ENCODE measurements at regions not wholly inside any gene's neighbourhood (a gene's known extent, or its start where the extent isn't known, plus 50 kb on each side); places are given as distances from the start of the nearest gene placed in this dataset.

- H3K4me2 ChIP-seq (ENCODE audit: control insufficient read depth, insufficient read depth), result no peak overlapping the region
- in situ Hi-C loops (cut with MboI), result no loop called here
- 0% methylated on average over 1 of the region's 1 CpG for WGBS (ENCODE audit: insufficient coverage, insufficient replicate concordance, low lambda C conversion rate, missing lambda C conversion rate)
- H3K27me3 ChIP-seq (replicated peaks in 1 of 2; ENCODE audit: control insufficient read depth in 2 of 2, insufficient read depth in 2 of 2, low read length in 1 of 2), result no peaks in the 10 kb centered on the region
- intact Hi-C loops (cut with micrococcal nuclease; ENCODE audit: unreplicated experiment), result no loop called here
- H3K79me2 ChIP-seq (ENCODE audit: control insufficient read depth, insufficient read depth, low read length), result no peaks in the 10 kb centered on the region
- DNase-seq (ENCODE audit: low read depth, low spot score), result no peak
- ChIA-PET CTCF (no interaction called here), SMC1A (ENCODE audit: uncharacterized antibody, unreplicated experiment) (interaction anchor here (0.6 kb wide), 1 partner anchor 29 kb away, joined by 3 read pairs; no protein-coding TSS in a partner anchor), RAD21 (ENCODE audit: unreplicated experiment) (no interaction called here), POLR2A (interaction anchor here (0.6 kb wide), 1 partner anchor 1032 kb away, joined by 7 read pairs; no protein-coding TSS in a partner anchor)
- no peaks in the 10 kb centered on the region for H4K20me1 ChIP-seq (ENCODE audit: control insufficient read depth, insufficient read depth)
- no peak overlapping the region for H3K27ac ChIP-seq (ENCODE audit: control insufficient read depth, insufficient read depth)
- TF ChIP-seq ZBED1 (IDR thresholded peaks at IDR 0.05; ENCODE audit: borderline replicate concordance) (no peak), BHLHE40 (IDR thresholded peaks at IDR 0.05; ENCODE audit: borderline replicate concordance in 1 of 2, low read depth in 2 of 2, low read length in 1 of 2) (no peak), FOXM1 (IDR thresholded peaks at IDR 0.05; ENCODE audit: low read depth, low read length) (no peak), CREM (IDR thresholded peaks at IDR 0.05; ENCODE audit: low read depth) (no peak), TCF3 (IDR thresholded peaks at IDR 0.05; ENCODE audit: borderline replicate concordance, insufficient read depth, low read depth, low read length) (no peak), BMI1 (IDR thresholded peaks at IDR 0.05; ENCODE audit: borderline replicate concordance) (no peak), CHD1 (IDR thresholded peaks at IDR 0.05; ENCODE audit: low read depth, low read length) (no peak), RCOR1 (conservative IDR thresholded peaks at IDR 0.05; ENCODE audit: low read depth, low read length) (no peak), SRF (IDR thresholded peaks at IDR 0.05; ENCODE audit: low read depth in 2 of 2, low read length in 2 of 2) (no peak), SIX5 (IDR thresholded peaks at IDR 0.05; ENCODE audit: low read depth, low read length, severe bottlenecking) (no peak), POLR2AphosphoS2 (IDR thresholded peaks at IDR 0.05; ENCODE audit: low read depth, low read length) (no peak)
- TF ChIP-seq, protein P1, sequence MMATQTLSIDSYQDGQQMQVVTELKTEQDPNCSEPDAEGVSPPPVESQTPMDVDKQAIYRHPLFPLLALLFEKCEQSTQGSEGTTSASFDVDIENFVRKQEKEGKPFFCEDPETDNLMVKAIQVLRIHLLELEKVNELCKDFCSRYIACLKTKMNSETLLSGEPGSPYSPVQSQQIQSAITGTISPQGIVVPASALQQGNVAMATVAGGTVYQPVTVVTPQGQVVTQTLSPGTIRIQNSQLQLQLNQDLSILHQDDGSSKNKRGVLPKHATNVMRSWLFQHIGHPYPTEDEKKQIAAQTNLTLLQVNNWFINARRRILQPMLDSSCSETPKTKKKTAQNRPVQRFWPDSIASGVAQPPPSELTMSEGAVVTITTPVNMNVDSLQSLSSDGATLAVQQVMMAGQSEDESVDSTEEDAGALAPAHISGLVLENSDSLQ (IDR thresholded peaks at IDR 0.05), result no peak
- TF ChIP-seq, protein P2, sequence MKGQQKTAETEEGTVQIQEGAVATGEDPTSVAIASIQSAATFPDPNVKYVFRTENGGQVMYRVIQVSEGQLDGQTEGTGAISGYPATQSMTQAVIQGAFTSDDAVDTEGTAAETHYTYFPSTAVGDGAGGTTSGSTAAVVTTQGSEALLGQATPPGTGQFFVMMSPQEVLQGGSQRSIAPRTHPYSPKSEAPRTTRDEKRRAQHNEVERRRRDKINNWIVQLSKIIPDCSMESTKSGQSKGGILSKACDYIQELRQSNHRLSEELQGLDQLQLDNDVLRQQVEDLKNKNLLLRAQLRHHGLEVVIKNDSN (IDR thresholded peaks at IDR 0.05; ENCODE audit: borderline replicate concordance, extremely low read length, insufficient read depth, low read depth, low read length), result no peak
- H3K4me3 ChIP-seq, result no peak overlapping the region
- ATAC-seq, result no peak
- H3K9ac ChIP-seq (ENCODE audit: control insufficient read depth, insufficient read depth, low read length), result no peak overlapping the region
- no TSS peak for BruUV-seq (replicated peaks)
- FAIRE-seq, result no peak
- H2AFZ ChIP-seq (ENCODE audit: control insufficient read depth, low read depth, low read length), result no peak overlapping the region
- H3K9me3 ChIP-seq (replicated peaks; ENCODE audit: control insufficient read depth, insufficient read depth, low read length), result no peaks in the 10 kb centered on the region
- H3K36me3 ChIP-seq (ENCODE audit: control insufficient read depth in 2 of 2, insufficient read depth in 2 of 2, low read length in 1 of 2), result no peaks in the 10 kb centered on the region
- H3K4me1 ChIP-seq (ENCODE audit: control insufficient read depth, insufficient read depth, low read length), result no peaks in the 10 kb centered on the region
Observed at GRCh38 chr21:22225299-22225698, 1227.1 kb downstream of the NCAM2 start.
